NCI-H128 (cell line): ENCODE measurements at regions not wholly inside any gene's neighbourhood (a gene's known extent, or its start where the extent isn't known, plus 50 kb on each side); places are given as distances from the start of the nearest gene placed in this dataset.
A peak's percentile ranks its signal among the peaks of the same experiment; 100 is the strongest.
"Not testable (repeated sequence)": the region's sequence is repeated elsewhere in the genome, so short reads cannot be mapped to it uniquely, and the experiment has no call there.

Experiments used
- DNase-seq: peaks from one replicate; lab custom pipeline; 2025; ENCODE audit not compliant: unreplicated experiment; lab: John Stamatoyannopoulos, UW

DNA sequence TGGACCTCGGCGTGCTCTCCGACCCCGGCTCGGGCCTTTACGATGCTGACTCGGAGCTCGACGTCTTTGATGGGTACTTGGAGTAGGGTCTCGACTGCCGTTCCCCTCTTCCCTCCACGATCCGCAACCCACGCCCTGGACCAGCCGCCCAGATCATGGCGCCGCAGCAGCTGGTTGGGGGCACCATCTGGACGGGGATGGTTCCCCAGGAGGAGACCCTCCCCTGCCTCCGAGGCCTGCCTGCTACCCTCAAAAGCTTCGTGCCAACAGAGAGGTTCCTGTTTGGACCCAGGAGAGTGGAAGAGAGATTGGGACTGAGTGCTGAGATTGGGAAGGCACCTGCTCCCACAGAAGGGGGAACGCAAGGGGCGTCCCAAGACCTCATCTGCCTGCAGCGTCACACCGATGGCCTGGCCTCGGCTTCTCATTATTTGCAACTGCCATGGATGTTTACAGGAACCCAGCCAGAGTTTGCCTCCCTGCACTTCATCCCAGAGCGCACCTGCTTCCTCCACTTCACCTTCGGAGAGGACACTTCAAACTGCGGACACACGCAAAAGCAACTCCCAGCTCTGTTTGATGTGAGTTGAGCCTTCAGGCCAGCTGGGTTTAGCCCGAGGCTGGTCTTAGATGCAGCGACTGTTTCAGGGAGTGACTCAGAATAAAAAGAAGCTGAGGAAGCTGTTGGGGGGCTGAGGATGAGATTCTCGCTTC, 58.9 kb downstream of the GOLGA6L7 start:
- DNase-seq = peak; percentile 79

DNA sequence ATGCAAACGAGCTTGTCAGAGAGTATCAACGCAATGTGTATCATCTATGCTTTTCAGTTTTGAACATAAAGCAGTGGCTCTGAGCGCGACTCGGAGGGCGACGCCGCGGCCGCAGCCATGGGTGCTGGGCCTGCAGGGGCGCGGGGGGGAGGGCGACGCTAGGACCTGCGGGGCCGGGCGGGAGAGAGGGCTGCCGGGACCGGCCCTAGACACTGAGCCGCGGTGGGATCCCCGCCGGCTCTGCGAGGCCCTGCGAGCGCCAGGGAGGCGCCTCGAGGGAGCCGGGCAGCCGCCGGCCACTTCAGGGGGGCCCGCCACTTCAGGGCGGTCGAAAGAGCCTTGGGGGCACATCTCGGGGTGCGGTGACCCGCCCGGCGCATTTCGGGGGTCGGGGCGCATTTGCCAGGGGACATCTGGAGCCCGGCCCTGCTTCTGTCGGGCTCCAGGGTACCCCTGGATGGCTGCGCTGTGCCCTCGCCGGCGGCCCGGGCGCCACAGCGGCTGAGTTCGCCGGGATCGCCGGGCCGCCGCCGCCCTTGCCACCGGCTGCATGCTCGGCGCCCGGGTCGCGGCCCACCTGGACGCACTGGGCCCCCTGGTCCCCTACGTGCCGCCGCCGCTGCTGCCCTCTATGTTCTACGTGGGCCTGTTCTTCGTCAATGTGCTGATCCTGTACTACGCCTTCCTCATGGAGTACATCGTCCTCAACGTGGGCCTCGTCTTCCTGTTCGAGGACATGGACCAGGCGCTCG, 59.6 kb downstream of the GOLGA6L7 start:
- not testable (repeated sequence) for DNase-seq

DNA sequence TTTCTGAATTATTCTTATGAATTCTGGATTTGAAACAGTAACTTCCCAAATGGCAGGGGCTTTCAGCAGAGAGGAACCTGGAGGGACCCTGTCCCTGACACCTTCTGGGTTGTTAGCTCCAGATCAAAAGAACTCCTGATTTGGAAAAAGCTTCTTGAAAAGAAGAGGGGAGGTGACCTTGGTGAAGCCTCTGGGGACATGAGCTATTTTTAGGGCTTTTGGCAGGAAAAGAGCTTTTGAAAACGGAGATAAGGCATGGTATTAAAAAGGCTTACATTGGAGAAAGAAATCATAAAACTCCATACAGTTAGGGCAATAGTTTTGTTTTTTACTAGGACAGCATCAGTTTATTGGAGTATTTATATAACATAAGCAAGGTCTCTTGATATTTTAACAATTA, 60.3 kb downstream of the GOLGA6L7 start:
- not testable (repeated sequence) for DNase-seq

- no peak for DNase-seq
Measured at GRCh38 chr15:28786521-28786920, 61.9 kb downstream of the GOLGA6L7 start.

DNA sequence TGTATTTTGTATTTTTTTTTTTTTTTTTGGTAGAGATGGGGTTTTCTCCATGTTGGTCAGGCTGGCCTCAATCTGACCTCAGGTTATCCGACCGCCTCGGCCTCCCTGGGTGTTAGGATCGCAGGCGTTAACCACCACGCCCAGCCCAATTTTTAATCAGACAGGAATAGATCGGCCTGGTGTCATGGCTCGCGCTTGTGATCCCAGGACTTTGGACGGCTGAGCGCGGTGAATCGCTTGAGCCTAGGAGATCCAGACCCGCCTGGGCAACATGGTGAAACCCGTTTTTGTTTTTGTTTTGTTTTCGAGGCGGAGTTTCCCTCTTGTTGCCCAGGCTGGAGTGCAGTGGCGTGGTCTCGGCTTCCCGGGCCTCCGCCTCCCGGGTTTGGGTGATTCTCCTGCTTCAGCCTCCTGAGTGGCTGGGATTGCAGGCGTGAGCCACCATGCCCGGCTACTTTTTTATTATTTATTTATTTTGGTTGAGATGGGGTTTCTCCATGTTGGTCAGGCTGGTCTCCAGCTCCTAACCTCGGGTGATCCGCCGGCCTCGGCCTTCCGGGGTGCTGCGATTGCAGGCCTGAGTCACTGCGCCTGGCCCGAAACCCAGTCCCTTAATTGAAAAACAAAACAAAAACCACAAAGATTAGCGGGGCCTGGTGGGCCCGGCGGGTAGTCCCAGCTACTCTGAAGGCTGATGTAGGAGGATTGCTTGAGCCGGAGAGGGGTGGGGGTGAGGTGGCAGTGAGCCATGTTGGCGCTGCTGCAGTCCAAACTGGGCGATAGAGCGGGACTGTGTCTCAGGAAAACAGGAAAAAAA, 63.9 kb downstream of the GOLGA6L7 start:
- DNase-seq = not testable (repeated sequence)

GRCh38 chr15:28783873-28784272, 64.6 kb downstream of the GOLGA6L7 start:
- no peak for DNase-seq

- DNase-seq = no peak
Measured at GRCh38 chr15:28783466-28783865, 65.0 kb downstream of the GOLGA6L7 start.

DNA sequence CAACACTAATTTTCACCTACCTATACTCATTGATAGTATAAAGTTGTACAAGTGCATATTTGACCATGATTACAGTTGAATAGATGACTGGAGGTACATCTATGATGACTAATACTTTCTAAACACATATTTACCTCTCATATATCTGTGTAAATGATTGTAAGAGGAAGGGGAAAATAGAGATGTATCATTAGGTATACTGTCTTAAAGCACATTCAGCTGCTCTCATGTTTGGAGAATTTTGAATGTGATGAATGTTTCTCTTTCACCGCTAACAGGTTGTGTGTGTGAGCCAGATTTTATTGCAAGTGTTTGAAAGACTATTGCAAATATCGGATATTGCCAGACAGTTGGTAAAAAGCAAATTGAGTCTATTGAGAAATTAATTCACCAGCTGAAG, 66.2 kb upstream of the GOLGA8M start:
- not testable (repeated sequence) for DNase-seq

DNA sequence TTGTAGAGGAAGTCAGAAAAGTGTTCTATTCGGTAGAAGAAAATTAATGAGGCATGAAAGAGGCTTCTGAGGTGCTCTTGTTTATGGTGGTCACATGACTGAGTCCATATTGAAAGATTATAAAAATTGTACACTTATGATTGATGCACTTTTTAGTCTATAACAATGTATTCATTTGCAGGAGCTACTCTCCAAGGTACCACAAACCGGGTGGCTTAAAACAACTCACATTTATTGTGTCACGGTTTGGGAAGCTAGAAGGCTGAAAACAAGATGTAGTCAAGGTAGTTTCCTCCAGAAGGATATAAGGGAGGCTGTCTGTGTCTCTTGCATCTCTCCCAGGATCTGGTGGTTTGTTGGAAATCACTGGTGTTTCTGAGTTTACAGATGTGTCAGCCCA, 60.6 kb upstream of the GOLGA8M start:
- DNase-seq = not testable (repeated sequence)
